Heart right ventricle (tissue), 16 donors: ENCODE measurements at regions not wholly inside any gene's neighbourhood (a gene's known extent, or its start where the extent isn't known, plus 50 kb on each side); places are given as distances from the start of the nearest gene placed in this dataset.
"Not testable (repeated sequence)": the region's sequence is repeated elsewhere in the genome, so short reads cannot be mapped to it uniquely, and the experiment has no call there.

Experiments
- ATAC-seq, 8 donors: fragments of 200-7000 bp; cut with Tn5 transposase; one replicate each; pipeline ENCODE4 v1.9.1; 2020; ENCODE audit warnings: mild to moderate bottlenecking in 8 of 8, moderate library complexity in 8 of 8, moderate number of reproducible peaks in 1 of 8
- DNase-seq, 2 donors: peaks; one replicate each; pipeline ENCODE4 v3.0.0-alpha.2; 2020
- H3K27ac ChIP-seq, 10 donors: fragments of 200-600 bp; sonication (generic) in 2 of 10; one replicate each; pipeline versions ENCODE4 v1.5.0 to v1.8.0; 2020 to 2022; ENCODE audit warnings: mild to moderate bottlenecking in 3 of 10
- H3K27me3 ChIP-seq, 7 donors: fragments of 200-600 bp; one replicate each; pipeline ENCODE4 v1.8.0; 2021 to 2022; ENCODE audit warnings: mild to moderate bottlenecking in 2 of 7
- H3K36me3 ChIP-seq, 9 donors: fragments of 200-600 bp; sonication (generic) in 1 of 9; one replicate each; pipeline versions ENCODE4 v1.5.0 to v1.8.0; 2020 to 2022; ENCODE audit warnings: mild to moderate bottlenecking in 2 of 9
- H3K4me1 ChIP-seq, 9 donors: fragments of 200-600 bp; sonication (generic) in 1 of 9; one replicate each; pipeline versions ENCODE4 v1.5.0 to v1.8.0; 2020 to 2022; ENCODE audit warnings: mild to moderate bottlenecking in 4 of 9
- H3K4me3 ChIP-seq, 10 donors: fragments of 200-600 bp; sonication (generic) in 2 of 10; one replicate each; pipeline versions ENCODE4 v1.5.0 to v1.8.0; 2020 to 2022; ENCODE audit warnings: mild to moderate bottlenecking in 7 of 10, moderate library complexity in 2 of 10
- H3K9me3 ChIP-seq, 11 donors: fragments of 200-600 bp in 10 of 11; sonication (generic) in 2 of 11; one replicate each; pipeline versions ENCODE4 v1.5.0 to v1.8.0; 2013 to 2022; ENCODE audit warnings: mild to moderate bottlenecking in 2 of 11, control low read depth in 1 of 11, moderate library complexity in 1 of 11
- WGBS, 2 donors: extraction: QIAGEN DNeasy Blood & Tissue Kit; methylation state at CpG; one replicate each; pipeline ENCODE4 v1.1.7; 2013; ENCODE audit warnings: inconsistent platforms in 1 of 2; 5-methylcytosine and 5-hydroxymethylcytosine counted together
- intact Hi-C, 10 donors: fragments of 100-400 bp; cut with DNase I; formaldehyde crosslinking; loops; one replicate each; pipeline versions ENCODE4 v1.11.1 to v1.14.2; 2022
- TF ChIP-seq, protein P1 (sequence below), 9 donors: fragments of 200-600 bp; sonication (generic) in 2 of 9; IDR thresholded peaks; one replicate each; pipeline versions ENCODE4 v1.5.0 to v1.8.0; 2021 to 2022; ENCODE audit warnings: antibody characterized with exemption in 9 of 9, mild to moderate bottlenecking in 5 of 9, moderate library complexity in 1 of 9
- donor health status: Arrhythmogenic right ventricular cardiomyopathy.
- donor health status: ischemic (EF 13 %, LVEDD 7.1; RV severe dilation, severe dysfunction).
- donor health status: healthy with polysubstance abuse.
- donor health status: DM: no; HTN: yes; CAD: no.
- donor health status: DM: no; HTN: no; CAD: no.
- donor health status: ischemic (EF 25% LVEDD 6.9; RV normal size, moderate dysfunction).
- donor health status: ischemic (EF 25% LVEDD 5.7; RV mildly dilated, moderate dysfunction).
- donor health status: healthy.
- donor health status: DM: yes; HTN: yes; CAD: no.
- donor health status: Ischemic cardiomyopathy.
- donor health status: ischemic (EF 35%, LVEDD 5.7; RV mildly dilated, moderate dysfunction).
- donor health status: nonischemic (EF 11% LVEDD 7.7; RV severe dilation, severe dysfunction).
- donor health status: DM: yes; HTN: yes; CAD: no.
- donor health status: PGD.
- donor health status: ischemic (EF 29% LVEDD 5.4; RV normal size, mild dysfunction).
- donor health status: nonischemic (EF 23%, LVEDD 6.1; RV moderate dilation, normal function).

- ATAC-seq (no peak), DNase-seq (no peak)
- Histone ChIP-seq H3K36me3 (no peaks in the 10 kb centered on the region), H3K27ac (no peak overlapping the region), H3K27me3 (peaks cover 0 to 23% (median 0%) of the 10 kb centered on the region in 7 donors), H3K9me3 (no peaks in the 10 kb centered on the region), H3K4me1 (peaks cover 0 to 5% (median 0%) of the 10 kb centered on the region in 9 donors), H3K4me3 (no peak overlapping the region)
- TF ChIP-seq, protein P1, sequence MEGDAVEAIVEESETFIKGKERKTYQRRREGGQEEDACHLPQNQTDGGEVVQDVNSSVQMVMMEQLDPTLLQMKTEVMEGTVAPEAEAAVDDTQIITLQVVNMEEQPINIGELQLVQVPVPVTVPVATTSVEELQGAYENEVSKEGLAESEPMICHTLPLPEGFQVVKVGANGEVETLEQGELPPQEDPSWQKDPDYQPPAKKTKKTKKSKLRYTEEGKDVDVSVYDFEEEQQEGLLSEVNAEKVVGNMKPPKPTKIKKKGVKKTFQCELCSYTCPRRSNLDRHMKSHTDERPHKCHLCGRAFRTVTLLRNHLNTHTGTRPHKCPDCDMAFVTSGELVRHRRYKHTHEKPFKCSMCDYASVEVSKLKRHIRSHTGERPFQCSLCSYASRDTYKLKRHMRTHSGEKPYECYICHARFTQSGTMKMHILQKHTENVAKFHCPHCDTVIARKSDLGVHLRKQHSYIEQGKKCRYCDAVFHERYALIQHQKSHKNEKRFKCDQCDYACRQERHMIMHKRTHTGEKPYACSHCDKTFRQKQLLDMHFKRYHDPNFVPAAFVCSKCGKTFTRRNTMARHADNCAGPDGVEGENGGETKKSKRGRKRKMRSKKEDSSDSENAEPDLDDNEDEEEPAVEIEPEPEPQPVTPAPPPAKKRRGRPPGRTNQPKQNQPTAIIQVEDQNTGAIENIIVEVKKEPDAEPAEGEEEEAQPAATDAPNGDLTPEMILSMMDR (IDR thresholded peaks at IDR 0.05), result no peak
- intact Hi-C loops, result no loop called here
- 44 to 54% methylated on average over 10 of the region's 10 CpGs for WGBS, 2 donors
Observed at GRCh38 chr11:116044941-116045340, 540.7 kb upstream of the CADM1 start.

GRCh38 chr11:116044520-116044919 is 540.3 kb upstream of the CADM1 start:
- TF ChIP-seq, protein P1 (IDR thresholded peaks at IDR 0.05), result no peak
- Histone ChIP-seq H3K27me3 (peaks cover 0 to 23% (median 0%) of the 10 kb centered on the region in 7 donors), H3K9me3 (no peaks in the 10 kb centered on the region), H3K4me3 (no peak overlapping the region), H3K36me3 (no peaks in the 10 kb centered on the region), H3K4me1 (peaks cover 0 to 5% (median 0%) of the 10 kb centered on the region in 9 donors), H3K27ac (no peak overlapping the region)
- WGBS, 2 donors, result 51 to 61% methylated on average over 4 of the region's 4 CpGs
- DNase-seq (no peak), ATAC-seq (no peak)
- intact Hi-C loops, result no loop called here

GRCh38 chr11:116043857-116044256 is 539.6 kb upstream of the CADM1 start:
- DNase-seq (no peak), ATAC-seq (no peak)
- H3K36me3 ChIP-seq, result no peaks in the 10 kb centered on the region
- 59 to 82% methylated on average over 2 of the region's 2 CpGs for WGBS, 2 donors
- peaks cover 0 to 1% (median 0%) of the 10 kb centered on the region in 9 donors for H3K4me1 ChIP-seq
- H3K4me3 ChIP-seq, result no peak overlapping the region
- intact Hi-C loops, result no loop called here
- no peak overlapping the region for H3K27ac ChIP-seq
- H3K9me3 ChIP-seq, result no peaks in the 10 kb centered on the region
- H3K27me3 ChIP-seq, result peaks cover 0 to 23% (median 0%) of the 10 kb centered on the region in 7 donors
- TF ChIP-seq, protein P1 (IDR thresholded peaks at IDR 0.05), result no peak

DNA sequence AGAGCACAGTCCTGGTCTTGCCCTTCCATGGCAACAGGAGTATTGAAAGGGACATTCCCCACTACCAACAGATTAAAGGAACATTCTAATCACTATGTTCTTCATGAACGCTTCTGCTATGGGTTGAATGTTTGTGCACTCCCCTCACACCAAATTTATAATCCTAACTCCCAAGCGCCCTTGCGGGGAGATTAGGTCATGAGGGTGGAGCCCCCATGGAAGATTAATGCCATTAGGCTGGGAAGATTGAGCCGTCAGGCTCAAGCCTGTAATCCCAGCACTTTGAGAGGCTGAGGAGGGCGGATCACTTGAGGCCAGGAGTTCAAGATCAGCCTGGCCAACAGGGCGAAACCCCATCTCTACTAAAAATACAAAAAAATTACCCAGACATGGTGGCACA is 538.8 kb upstream of the CADM1 start:
- intact Hi-C loops, DNase-seq, H3K4me3 ChIP-seq, H3K4me1 ChIP-seq, ATAC-seq, H3K27ac ChIP-seq, H3K36me3 ChIP-seq, H3K9me3 ChIP-seq: not testable (repeated sequence)
- 94 to 95% methylated on average over 6 of the region's 6 CpGs for WGBS, 2 donors
- peaks cover 0 to 23% (median 0%) of the 10 kb centered on the region in 7 donors for H3K27me3 ChIP-seq

DNA sequence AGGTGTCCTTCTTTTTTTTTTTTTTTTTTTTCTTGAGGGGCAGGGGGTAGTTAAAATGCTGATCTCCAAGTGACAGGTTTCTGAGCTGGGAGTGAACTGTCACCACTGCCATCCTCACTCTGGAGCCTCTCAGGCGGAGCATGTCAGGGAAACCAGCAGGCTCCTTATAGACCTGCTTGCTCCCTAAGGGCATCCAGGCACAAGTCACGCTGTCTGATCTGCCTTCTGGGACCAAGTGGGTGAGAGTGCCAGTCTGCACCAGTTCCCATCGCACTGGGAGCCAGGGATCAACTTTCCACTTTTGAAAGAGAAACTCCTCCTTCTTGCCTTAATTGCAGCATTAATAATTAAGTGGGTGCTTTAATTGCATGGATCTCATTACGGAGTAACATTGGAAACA is 537.9 kb upstream of the CADM1 start:
- DNase-seq (no peak), ATAC-seq (no peak)
- Histone ChIP-seq H3K27ac (no peak overlapping the region), H3K36me3 (no peaks in the 10 kb centered on the region), H3K9me3 (no peaks in the 10 kb centered on the region), H3K4me1 (peaks cover 0 to 6% (median 0%) of the 10 kb centered on the region in 9 donors), H3K27me3 (peaks cover 0 to 20% (median 0%) of the 10 kb centered on the region in 7 donors), H3K4me3 (no peak overlapping the region)
- TF ChIP-seq, protein P1 (IDR thresholded peaks at IDR 0.05), result no peak
- WGBS, 2 donors, result 91 to 94% methylated on average over 4 of the region's 4 CpGs
- intact Hi-C loops, result no loop called here
